GM19372 (cell line): ENCODE measurements at regions not wholly inside any gene's neighbourhood (a gene's known extent, or its start where the extent isn't known, plus 50 kb on each side); places are given as distances from the start of the nearest gene placed in this dataset.
"Not testable (repeated sequence)": the region's sequence is repeated elsewhere in the genome, so short reads cannot be mapped to it uniquely, and the experiment has no call there.

Source experiments
- ATAC-seq: cut with Tn5 transposase; IDR thresholded peaks from one replicate; pipeline ENCODE4 v1.9.1; 2021; ENCODE audit warnings: mild to moderate bottlenecking, low read depth, moderate library complexity; ENCODE audit not compliant: unreplicated experiment

GRCh38 chr20:53891306-53891894 is 179.0 kb downstream of the BCAS1 start:
- no peak for ATAC-seq

- no peak for ATAC-seq
Measured at GRCh38 chr20:53890443-53891305, 179.7 kb downstream of the BCAS1 start.

GRCh38 chr20:53889411-53890148 is 180.8 kb downstream of the BCAS1 start:
- no peak for ATAC-seq

GRCh38 chr20:53888951-53889350 is 181.4 kb downstream of the BCAS1 start:
- no peak for ATAC-seq

GRCh38 chr20:53888510-53888909 is 181.9 kb downstream of the BCAS1 start:
- no peak for ATAC-seq

GRCh38 chr20:53887973-53888372 is 182.4 kb downstream of the BCAS1 start:
- ATAC-seq, result no peak

- ATAC-seq, result no peak
Measured at GRCh38 chr20:53884859-53885541, 185.4 kb downstream of the BCAS1 start.

- ATAC-seq, result no peak
Measured at GRCh38 chr20:53883098-53883911, 187.1 kb downstream of the BCAS1 start.

- ATAC-seq, result not testable (repeated sequence)
Measured at GRCh38 chr20:53882438-53882986, 187.9 kb downstream of the BCAS1 start.

GRCh38 chr20:53881362-53881761 is 189.0 kb downstream of the BCAS1 start:
- no peak for ATAC-seq

- ATAC-seq, result no peak
Measured at GRCh38 chr20:53880108-53880641, 190.2 kb downstream of the BCAS1 start.

- no peak for ATAC-seq
Measured at GRCh38 chr20:53879048-53879684, 191.2 kb downstream of the BCAS1 start.

GRCh38 chr20:53878262-53879047 is 191.9 kb downstream of the BCAS1 start:
- no peak for ATAC-seq

GRCh38 chr20:53876956-53877355 is 193.4 kb downstream of the BCAS1 start:
- ATAC-seq, result no peak

- ATAC-seq, result no peak
Measured at GRCh38 chr20:53876470-53876869, 193.9 kb downstream of the BCAS1 start.

GRCh38 chr20:53875452-53875851 is 194.9 kb downstream of the BCAS1 start:
- ATAC-seq, result no peak

GRCh38 chr20:53874706-53875105 is 195.7 kb downstream of the BCAS1 start:
- no peak for ATAC-seq

- ATAC-seq, result no peak
Measured at GRCh38 chr20:53874104-53874503, 196.3 kb downstream of the BCAS1 start.
